GM12878 (cell line): ENCODE measurements at regions not wholly inside any gene's neighbourhood (a gene's known extent, or its start where the extent isn't known, plus 50 kb on each side); places are given as distances from the start of the nearest gene placed in this dataset.

ENCODE experiments used
- BRCA1 ChIP-seq: IDR thresholded peaks from 2 replicates; pipeline ENCODE4 v1.6.1; 2011; ENCODE audit warnings: low read depth, low read length, improper control_type of control experiment
- CREB1 ChIP-seq: IDR thresholded peaks from 2 replicates; pipeline ENCODE4 v1.6.1; 2012; ENCODE audit warnings: low read depth, mild to moderate bottlenecking, inconsistent platforms
- PAX8 ChIP-seq: fragments of 450-650 bp; IDR thresholded peaks from 2 replicates; pipeline ENCODE4 v1.6.1; 2017; ENCODE audit warnings: mild to moderate bottlenecking, moderate library complexity
- POLR2A ChIP-seq: IDR thresholded peaks from 2 replicates; pipeline ENCODE4 v1.6.1; 2011; ENCODE audit warnings: low read depth, mild to moderate bottlenecking, low read length
- RCOR1 ChIP-seq: conservative IDR thresholded peaks from 2 replicates; pipeline ENCODE4 v1.6.1; 2012; ENCODE audit warnings: low read depth, low read length, improper control_type of control experiment
- TF ChIP-seq, protein P1 (sequence below): IDR thresholded peaks from 2 replicates; pipeline ENCODE4 v1.6.1; 2012; ENCODE audit warnings: low read depth, low read length, improper control_type of control experiment
- TF ChIP-seq, protein P2 (sequence below): IDR thresholded peaks from 2 replicates; pipeline ENCODE4 v1.6.1; 2011; ENCODE audit warnings: mild to moderate bottlenecking, low read depth, low read length, moderate library complexity; ENCODE audit not compliant: insufficient replicate concordance
- TF ChIP-seq, protein P3 (sequence below), 3 experiments: IDR thresholded peaks in 2 of 3; conservative IDR thresholded peaks in 1 of 3; 2 replicates each; pipeline ENCODE4 v1.5.1; 2011; ENCODE audit warnings: low read depth in 3 of 3, low read length in 3 of 3, mild to moderate bottlenecking in 3 of 3, control low read depth in 2 of 3, moderate library complexity in 2 of 3, inconsistent platforms in 1 of 3, mixed read lengths in 1 of 3; ENCODE audit not compliant: control insufficient read depth in 2 of 3, insufficient read depth in 1 of 3; ENCODE audit errors: extremely low read depth in 1 of 3

DNA sequence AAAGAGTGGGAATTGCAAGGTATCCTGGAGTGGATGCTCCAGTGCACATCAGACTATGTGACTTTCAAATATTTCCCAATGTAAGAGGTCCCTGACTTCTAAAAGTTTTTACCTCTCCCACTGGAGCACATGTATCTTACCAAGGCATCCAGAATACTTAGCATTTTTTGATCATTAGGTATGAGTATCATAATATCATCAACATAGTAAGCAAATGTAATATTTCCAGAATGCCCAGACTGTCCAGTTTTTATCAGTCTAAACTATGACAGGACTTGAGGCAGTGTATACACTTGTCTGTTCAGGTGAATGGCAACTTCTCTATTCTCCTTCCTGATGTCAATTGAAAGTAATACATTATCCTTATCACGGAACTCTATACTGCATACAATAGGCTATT lies 924.6 kb upstream of the GJE1 start:
- TF ChIP-seq PAX8, result no peak
- no peak for TF ChIP-seq CREB1
- TF ChIP-seq BRCA1, result no peak
- TF ChIP-seq, protein P1, sequence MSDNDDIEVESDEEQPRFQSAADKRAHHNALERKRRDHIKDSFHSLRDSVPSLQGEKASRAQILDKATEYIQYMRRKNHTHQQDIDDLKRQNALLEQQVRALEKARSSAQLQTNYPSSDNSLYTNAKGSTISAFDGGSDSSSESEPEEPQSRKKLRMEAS, result no peak
- no peak for TF ChIP-seq POLR2A
- TF ChIP-seq, protein P2, sequence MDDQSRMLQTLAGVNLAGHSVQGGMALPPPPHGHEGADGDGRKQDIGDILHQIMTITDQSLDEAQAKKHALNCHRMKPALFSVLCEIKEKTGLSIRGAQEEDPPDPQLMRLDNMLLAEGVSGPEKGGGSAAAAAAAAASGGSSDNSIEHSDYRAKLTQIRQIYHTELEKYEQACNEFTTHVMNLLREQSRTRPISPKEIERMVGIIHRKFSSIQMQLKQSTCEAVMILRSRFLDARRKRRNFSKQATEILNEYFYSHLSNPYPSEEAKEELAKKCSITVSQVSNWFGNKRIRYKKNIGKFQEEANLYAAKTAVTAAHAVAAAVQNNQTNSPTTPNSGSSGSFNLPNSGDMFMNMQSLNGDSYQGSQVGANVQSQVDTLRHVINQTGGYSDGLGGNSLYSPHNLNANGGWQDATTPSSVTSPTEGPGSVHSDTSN, result no peak
- TF ChIP-seq RCOR1, result no peak
- TF ChIP-seq, protein P3, sequence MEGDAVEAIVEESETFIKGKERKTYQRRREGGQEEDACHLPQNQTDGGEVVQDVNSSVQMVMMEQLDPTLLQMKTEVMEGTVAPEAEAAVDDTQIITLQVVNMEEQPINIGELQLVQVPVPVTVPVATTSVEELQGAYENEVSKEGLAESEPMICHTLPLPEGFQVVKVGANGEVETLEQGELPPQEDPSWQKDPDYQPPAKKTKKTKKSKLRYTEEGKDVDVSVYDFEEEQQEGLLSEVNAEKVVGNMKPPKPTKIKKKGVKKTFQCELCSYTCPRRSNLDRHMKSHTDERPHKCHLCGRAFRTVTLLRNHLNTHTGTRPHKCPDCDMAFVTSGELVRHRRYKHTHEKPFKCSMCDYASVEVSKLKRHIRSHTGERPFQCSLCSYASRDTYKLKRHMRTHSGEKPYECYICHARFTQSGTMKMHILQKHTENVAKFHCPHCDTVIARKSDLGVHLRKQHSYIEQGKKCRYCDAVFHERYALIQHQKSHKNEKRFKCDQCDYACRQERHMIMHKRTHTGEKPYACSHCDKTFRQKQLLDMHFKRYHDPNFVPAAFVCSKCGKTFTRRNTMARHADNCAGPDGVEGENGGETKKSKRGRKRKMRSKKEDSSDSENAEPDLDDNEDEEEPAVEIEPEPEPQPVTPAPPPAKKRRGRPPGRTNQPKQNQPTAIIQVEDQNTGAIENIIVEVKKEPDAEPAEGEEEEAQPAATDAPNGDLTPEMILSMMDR (IDR thresholded peaks at IDR 0.05 in 2 of 3, conservative IDR thresholded peaks at IDR 0.05 in 1 of 3; ENCODE audit: control insufficient read depth in 2 of 3, extremely low read depth in 1 of 3, insufficient read depth in 1 of 3, low read depth in 3 of 3, low read length in 3 of 3), result no peak
